A673 (cell line): ENCODE measurements at regions not wholly inside any gene's neighbourhood (a gene's known extent, or its start where the extent isn't known, plus 50 kb on each side); places are given as distances from the start of the nearest gene placed in this dataset.

Source experiments
- BruUV-seq: library from RNA; stranded (reverse); fragments of 400-500 nt; replicated peaks from 2 replicates; lab custom pipeline; 2021; lab: Mats Ljungman, UMichigan
- CTCF ChIA-PET: fragments of 300-600 bp; sonication (Branson Sonifier 250); formaldehyde crosslinking; loops from one replicate; lab custom pipeline; 2022; ENCODE audit warnings: antibody characterized with exemption; lab: Charles Lee
- POLR2A ChIA-PET: fragments of 300-600 bp; sonication (Branson Sonifier 250); formaldehyde crosslinking; loops from one replicate; lab custom pipeline; 2022; ENCODE audit warnings: antibody characterized with exemption; ENCODE audit not compliant: low non-redundant PET; lab: Charles Lee
- DNase-seq: peaks from one replicate; pipeline ENCODE4 v3.0.0-alpha.2; 2015; ENCODE audit warnings: low spot score
- H3K27ac ChIP-seq: fragments of 200-600 bp; sonication (generic); 2 replicates; pipeline ENCODE4 v1.5.1; 2016; ENCODE audit warnings: mixed run types, low read depth, mild to moderate bottlenecking, mixed read lengths, antibody characterized with exemption, low read length; ENCODE audit not compliant: poor library complexity, severe bottlenecking
- H3K27me3 ChIP-seq: fragments of 200-600 bp; sonication (generic); replicated peaks from 2 replicates; pipeline ENCODE4 v1.6.1; 2017; ENCODE audit warnings: mixed run types, low read depth, mild to moderate bottlenecking, mixed read lengths, antibody characterized with exemption, low read length; ENCODE audit not compliant: insufficient read depth, poor library complexity
- H3K36me3 ChIP-seq: fragments of 200-600 bp; sonication (generic); 2 replicates; pipeline ENCODE4 v1.6.1; 2016; ENCODE audit warnings: mixed run types, mild to moderate bottlenecking, mixed read lengths, antibody characterized with exemption, low read length; ENCODE audit not compliant: insufficient read depth, poor library complexity, severe bottlenecking
- H3K4me1 ChIP-seq: fragments of 200-600 bp; sonication (generic); 2 replicates; pipeline ENCODE4 v1.6.1; 2017; ENCODE audit warnings: mixed run types, mild to moderate bottlenecking, mixed read lengths, antibody characterized with exemption, low read length; ENCODE audit not compliant: insufficient read depth, poor library complexity, severe bottlenecking
- H3K4me3 ChIP-seq: fragments of 200-600 bp; sonication (generic); 2 replicates; pipeline ENCODE4 v1.5.1; 2016; ENCODE audit warnings: low read depth, mixed run types, mild to moderate bottlenecking, mixed read lengths, low read length; ENCODE audit not compliant: poor library complexity, severe bottlenecking
- H3K9me3 ChIP-seq: fragments of 200-600 bp; sonication (generic); 2 replicates; pipeline ENCODE4 v1.6.1; 2016; ENCODE audit warnings: mixed run types, low read depth, mild to moderate bottlenecking, mixed read lengths, antibody characterized with exemption, low read length; ENCODE audit not compliant: poor library complexity, severe bottlenecking
- EZH2 ChIP-seq: fragments of 200-600 bp; sonication (generic); IDR thresholded peaks from 2 replicates; pipeline ENCODE4 v1.6.1; 2017; ENCODE audit warnings: borderline replicate concordance, low read depth, mild to moderate bottlenecking, mixed read lengths, antibody characterized with exemption, low read length; ENCODE audit not compliant: poor library complexity, severe bottlenecking
- intact Hi-C: fragments of 100-400 bp; cut with micrococcal nuclease; formaldehyde crosslinking; loops from one replicate; pipeline ENCODE4 v1.10.0; 2022; ENCODE audit not compliant: unreplicated experiment
- TF ChIP-seq, protein P1 (sequence below): fragments of 300-800, 200-600 bp; sonication (generic); conservative IDR thresholded peaks from 2 replicates; pipeline ENCODE4 v1.5.1; 2017; ENCODE audit warnings: low read depth, mild to moderate bottlenecking, antibody characterized with exemption, low read length, moderate library complexity, mixed read lengths

GRCh38 chr2:104025295-104025694, 828.6 kb upstream of the POU3F3 start:
- no peak for DNase-seq
- Histone ChIP-seq H3K4me3 (no peak overlapping the region), H3K9me3 (no peaks in the 10 kb centered on the region), H3K36me3 (no peaks in the 10 kb centered on the region), H3K27ac (no peak overlapping the region), H3K4me1 (no peaks in the 10 kb centered on the region), H3K27me3 (peaks cover 19% of the 10 kb centered on the region)
- ChIA-PET POLR2A (interaction anchor here (0.7 kb wide), 1 partner anchor 1110 kb away, joined by 3 read pairs; no protein-coding TSS in a partner anchor), CTCF (no interaction called here)
- BruUV-seq, result no TSS peak
- intact Hi-C loops, result no loop called here
- TF ChIP-seq, protein P1, sequence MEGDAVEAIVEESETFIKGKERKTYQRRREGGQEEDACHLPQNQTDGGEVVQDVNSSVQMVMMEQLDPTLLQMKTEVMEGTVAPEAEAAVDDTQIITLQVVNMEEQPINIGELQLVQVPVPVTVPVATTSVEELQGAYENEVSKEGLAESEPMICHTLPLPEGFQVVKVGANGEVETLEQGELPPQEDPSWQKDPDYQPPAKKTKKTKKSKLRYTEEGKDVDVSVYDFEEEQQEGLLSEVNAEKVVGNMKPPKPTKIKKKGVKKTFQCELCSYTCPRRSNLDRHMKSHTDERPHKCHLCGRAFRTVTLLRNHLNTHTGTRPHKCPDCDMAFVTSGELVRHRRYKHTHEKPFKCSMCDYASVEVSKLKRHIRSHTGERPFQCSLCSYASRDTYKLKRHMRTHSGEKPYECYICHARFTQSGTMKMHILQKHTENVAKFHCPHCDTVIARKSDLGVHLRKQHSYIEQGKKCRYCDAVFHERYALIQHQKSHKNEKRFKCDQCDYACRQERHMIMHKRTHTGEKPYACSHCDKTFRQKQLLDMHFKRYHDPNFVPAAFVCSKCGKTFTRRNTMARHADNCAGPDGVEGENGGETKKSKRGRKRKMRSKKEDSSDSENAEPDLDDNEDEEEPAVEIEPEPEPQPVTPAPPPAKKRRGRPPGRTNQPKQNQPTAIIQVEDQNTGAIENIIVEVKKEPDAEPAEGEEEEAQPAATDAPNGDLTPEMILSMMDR, result no peak
- TF ChIP-seq EZH2, result no peak

DNA sequence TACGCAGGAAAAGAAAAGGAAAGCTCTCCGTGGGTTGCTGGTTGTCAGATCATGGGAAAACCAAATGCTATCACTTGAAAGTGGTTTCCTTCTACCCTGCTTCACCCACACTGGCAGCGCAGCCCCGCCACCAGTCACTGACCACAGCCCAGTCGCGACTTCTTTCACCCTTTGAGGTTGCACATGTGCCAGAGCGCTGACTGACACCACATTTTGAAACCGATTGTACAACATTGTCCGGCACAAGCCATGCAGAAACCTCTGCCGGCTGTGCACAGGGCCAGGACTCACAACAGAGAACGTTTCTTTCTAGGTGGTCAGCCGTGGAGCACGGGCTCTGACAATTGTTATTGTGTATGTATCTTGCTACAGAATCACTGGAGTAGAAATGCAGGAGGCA, 827.2 kb upstream of the POU3F3 start:
- H3K27ac ChIP-seq, result no peak overlapping the region
- no TSS peak for BruUV-seq
- H3K27me3 ChIP-seq, result peaks cover 19% of the 10 kb centered on the region
- DNase-seq, result no peak
- H3K4me1 ChIP-seq, result no peaks in the 10 kb centered on the region
- no peaks in the 10 kb centered on the region for H3K36me3 ChIP-seq
- ChIA-PET POLR2A (no interaction called here), CTCF (no interaction called here)
- H3K9me3 ChIP-seq, result no peaks in the 10 kb centered on the region
- no peak for TF ChIP-seq EZH2
- TF ChIP-seq, protein P1, result no peak
- intact Hi-C loops, result no loop called here
- H3K4me3 ChIP-seq, result no peak overlapping the region

- no peaks in the 10 kb centered on the region for H3K36me3 ChIP-seq
- CTCF ChIA-PET, result no interaction called here
Observed at GRCh38 chr2:104027321-104027720, 826.6 kb upstream of the POU3F3 start.

More at GRCh38 chr2:104027321-104027720, 826.6 kb upstream of the POU3F3 start:
- Histone ChIP-seq H3K9me3 (no peaks in the 10 kb centered on the region), H3K27me3 (peaks cover 19% of the 10 kb centered on the region), H3K4me3 (no peak overlapping the region), H3K27ac (no peak overlapping the region), H3K4me1 (no peaks in the 10 kb centered on the region)
- no TSS peak for BruUV-seq
- no peak for TF ChIP-seq EZH2
- TF ChIP-seq, protein P1, result no peak
- POLR2A ChIA-PET, result no interaction called here
- intact Hi-C loops, result no loop called here
- no peak for DNase-seq
